GM12864 (cell line): ENCODE measurements at regions not wholly inside any gene's neighbourhood (a gene's known extent, or its start where the extent isn't known, plus 50 kb on each side); places are given as distances from the start of the nearest gene placed in this dataset.

Experiments
- DNase-seq: peaks from one replicate; pipeline ENCODE4 v3.0.0-alpha.2; 2011; ENCODE audit warnings: low read depth
- H3K4me3 ChIP-seq: 2 replicates; pipeline ENCODE4 v1.5.1; 2011; ENCODE audit warnings: mild to moderate bottlenecking, low read depth, low read length, control low read depth
- CTCF ChIP-seq: IDR thresholded peaks from 2 replicates; pipeline ENCODE4 v1.5.1; 2011; ENCODE audit warnings: low read depth, mild to moderate bottlenecking, moderate library complexity, low read length, control low read depth, inconsistent platforms; ENCODE audit errors: missing control alignments

- no peak for DNase-seq
- TF ChIP-seq CTCF, result no peak
- no peak overlapping the region for H3K4me3 ChIP-seq
Observed at GRCh38 chr1:239906394-239906793, 185.3 kb upstream of the FMN2 start.

- H3K4me3 ChIP-seq, result no peak overlapping the region
- no peak for DNase-seq
- TF ChIP-seq CTCF, result no peak
Observed at GRCh38 chr1:239909898-239910297, 181.8 kb upstream of the FMN2 start.

GRCh38 chr1:239912471-239912870 lies 179.2 kb upstream of the FMN2 start:
- no peak overlapping the region for H3K4me3 ChIP-seq
- TF ChIP-seq CTCF, result no peak
- DNase-seq, result no peak

GRCh38 chr1:239913141-239913585 lies 178.5 kb upstream of the FMN2 start:
- no peak for TF ChIP-seq CTCF
- no peak for DNase-seq
- no peak overlapping the region for H3K4me3 ChIP-seq

DNA sequence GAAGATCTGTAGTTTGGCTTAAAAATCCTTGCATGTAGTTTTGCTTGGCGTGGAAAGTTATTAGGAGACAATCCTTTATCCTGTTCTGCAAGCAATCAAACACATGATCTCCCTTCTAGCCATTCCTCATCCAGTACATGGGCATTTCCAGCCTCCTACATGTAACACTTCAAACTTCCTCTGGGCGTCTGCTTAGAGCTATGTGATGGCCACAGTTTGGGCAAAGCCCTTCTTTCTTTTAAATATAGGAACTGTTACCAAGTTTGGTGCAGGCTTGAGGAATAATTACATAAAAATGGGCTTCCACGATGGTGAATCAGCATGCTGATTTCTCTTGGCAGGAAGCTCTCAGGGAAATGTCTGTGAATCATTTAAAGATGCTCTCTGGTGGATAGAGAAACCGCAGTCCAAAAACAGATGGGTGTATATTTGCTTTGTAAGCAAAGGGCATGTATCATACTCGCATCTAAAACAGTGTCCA lies 176.9 kb upstream of the FMN2 start:
- no peak for DNase-seq
- no peak overlapping the region for H3K4me3 ChIP-seq
- no peak for TF ChIP-seq CTCF

DNA sequence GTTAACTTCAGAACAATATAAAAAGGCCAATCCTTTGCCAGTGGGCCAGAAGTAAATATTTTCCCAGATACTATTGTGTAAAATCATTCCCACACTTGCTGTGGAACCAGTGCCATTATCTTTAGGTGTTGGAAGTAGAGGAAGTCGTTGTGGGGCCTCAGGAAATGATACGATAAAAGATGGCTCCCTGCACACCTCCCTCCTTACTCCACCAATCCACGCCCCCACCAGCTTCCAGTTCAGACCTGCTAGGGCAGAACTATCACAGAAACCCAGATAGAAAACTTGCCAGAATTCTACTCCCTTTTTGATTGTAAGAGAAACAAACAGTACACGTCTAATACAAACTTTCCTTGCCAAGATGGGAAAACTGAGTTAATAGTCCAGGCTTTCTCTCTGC lies 173.0 kb upstream of the FMN2 start:
- no peak for DNase-seq
- no peak for TF ChIP-seq CTCF
- no peak overlapping the region for H3K4me3 ChIP-seq

GRCh38 chr1:239920214-239920613 lies 171.5 kb upstream of the FMN2 start:
- no peak overlapping the region for H3K4me3 ChIP-seq
- no peak for TF ChIP-seq CTCF
- DNase-seq, result no peak
